Middle frontal gyrus (tissue), 1 donor: ENCODE measurements at regions not wholly inside any gene's neighbourhood (a gene's known extent, or its start where the extent isn't known, plus 50 kb on each side); places are given as distances from the start of the nearest gene placed in this dataset.
"Not testable (repeated sequence)": the region's sequence is repeated elsewhere in the genome, so short reads cannot be mapped to it uniquely, and the experiment has no call there.

Experiments
- DNase-seq: peaks from one replicate; pipeline ENCODE4 v3.0.0-alpha.2; 2015; ENCODE audit warnings: low spot score; ENCODE audit errors: extremely low spot score

DNA sequence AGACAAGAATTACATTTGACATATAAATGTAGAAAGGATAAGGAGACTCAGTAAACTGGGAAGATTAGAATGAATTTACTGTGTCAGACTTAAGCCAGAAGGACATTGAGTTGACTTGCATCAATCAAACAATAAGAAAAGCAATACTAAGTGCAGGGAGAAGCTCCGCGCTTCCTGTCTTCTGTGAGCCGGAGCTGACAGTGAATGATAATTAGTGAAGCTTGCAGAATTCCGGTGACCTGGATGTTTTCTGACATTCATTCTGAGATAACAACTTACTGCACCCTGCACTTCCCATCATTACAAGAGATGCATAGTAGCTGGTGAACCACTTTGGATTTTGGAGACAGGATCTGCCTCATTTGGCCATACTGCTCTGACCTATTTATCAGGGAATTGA lies 469.2 kb upstream of the PCDH20 start:
- no peak for DNase-seq

DNA sequence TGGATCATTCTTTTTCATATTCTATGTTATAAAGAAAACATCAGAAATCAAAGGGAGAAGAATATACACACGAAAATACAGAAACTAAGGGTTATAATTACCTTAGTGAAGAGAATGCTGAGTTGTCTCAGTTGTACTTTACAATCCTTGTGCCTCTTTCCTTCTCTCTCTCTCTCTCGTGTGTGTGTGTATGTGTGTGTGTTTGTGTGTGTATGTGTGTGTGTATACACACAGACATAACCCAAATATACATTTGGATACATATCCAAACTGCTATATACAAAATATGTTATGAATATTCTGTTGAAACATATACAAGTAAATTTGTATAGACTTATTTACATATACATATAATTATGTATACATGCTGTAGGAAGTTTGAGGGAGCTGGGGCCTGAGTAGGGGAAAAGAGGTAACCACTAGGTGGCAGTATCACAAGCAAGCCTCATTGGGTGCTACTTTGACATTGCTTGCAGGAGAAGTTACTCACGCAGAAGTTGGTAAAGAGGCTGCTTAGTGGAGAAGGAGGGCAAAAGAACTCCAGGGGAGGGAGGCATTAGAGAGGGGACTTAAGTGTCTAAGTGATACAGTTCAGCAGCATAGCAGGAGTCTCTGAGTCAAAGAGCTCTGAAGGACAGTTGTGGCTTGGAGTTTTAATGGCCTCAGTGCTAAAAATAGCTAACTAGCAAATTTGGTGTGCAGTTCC lies 465.1 kb upstream of the PCDH20 start:
- no peak for DNase-seq

GRCh38 chr13:61878565-61878964 lies 462.9 kb upstream of the PCDH20 start:
- DNase-seq = not testable (repeated sequence)

GRCh38 chr13:61874970-61875579 lies 459.4 kb upstream of the PCDH20 start:
- DNase-seq = no peak

- DNase-seq = no peak
Observed at GRCh38 chr13:61873717-61874116, 458.1 kb upstream of the PCDH20 start.

DNA sequence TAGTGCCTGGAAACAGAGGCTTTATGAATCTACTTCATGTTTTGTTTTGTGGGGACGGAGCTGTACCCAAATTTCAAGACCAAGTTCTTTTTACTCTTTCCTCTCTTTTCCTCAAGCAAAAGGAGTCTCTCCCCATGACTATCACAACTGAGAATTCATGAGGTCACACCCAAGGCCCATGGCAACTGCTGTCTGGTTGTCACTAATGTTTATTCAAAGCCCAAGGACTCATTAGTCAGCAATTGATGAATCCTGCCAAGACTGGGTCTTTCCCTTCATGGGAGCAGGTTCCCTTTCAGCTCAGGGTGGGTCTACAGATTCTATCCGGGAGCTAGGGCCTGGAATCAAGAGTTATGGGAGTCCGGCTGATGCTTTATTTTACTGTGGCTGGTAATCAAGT lies 441.5 kb upstream of the PCDH20 start:
- DNase-seq = no peak

DNA sequence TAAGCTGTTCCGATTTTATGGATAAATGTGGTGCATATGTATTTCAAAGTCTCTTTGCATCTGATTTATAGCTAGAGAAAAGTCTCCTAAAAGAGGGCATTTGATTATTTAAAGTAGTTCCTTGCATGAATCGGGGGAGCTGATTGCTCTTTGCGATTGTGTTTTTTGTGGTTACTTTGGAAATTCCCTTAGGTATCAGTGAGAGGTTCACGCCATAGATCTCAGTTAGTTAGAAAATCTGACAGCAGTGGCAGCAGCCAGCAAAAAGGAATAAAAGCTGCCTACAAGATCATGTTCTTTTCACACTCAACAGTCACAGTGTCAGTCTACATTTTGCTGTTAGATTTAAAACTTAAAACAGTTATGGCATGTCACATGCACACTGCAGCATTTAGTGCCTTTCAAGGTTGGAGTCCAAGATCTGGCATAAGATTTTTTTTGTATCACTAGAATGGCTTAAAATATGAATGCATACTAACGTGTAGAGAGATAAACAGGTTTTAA lies 436.5 kb upstream of the PCDH20 start:
- DNase-seq = no peak

DNA sequence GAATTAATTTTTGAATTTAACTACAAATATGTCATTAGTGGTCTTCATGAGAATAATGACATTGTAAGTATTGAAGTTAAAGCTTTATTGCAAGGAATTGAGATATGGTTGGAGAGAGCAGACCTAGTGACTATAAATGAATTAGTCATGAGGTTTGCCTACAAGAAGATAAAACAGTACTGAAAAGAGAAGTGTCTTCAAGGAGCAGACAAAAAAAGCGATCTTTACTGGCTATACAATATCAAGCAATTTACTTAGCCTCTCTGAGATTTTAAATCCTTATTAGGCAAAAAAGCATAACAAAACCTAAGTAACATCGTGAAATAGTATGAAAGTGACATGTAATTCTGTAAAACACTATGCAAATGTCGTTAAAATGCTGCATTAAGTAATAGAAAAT lies 435.1 kb upstream of the PCDH20 start:
- DNase-seq = no peak

DNA sequence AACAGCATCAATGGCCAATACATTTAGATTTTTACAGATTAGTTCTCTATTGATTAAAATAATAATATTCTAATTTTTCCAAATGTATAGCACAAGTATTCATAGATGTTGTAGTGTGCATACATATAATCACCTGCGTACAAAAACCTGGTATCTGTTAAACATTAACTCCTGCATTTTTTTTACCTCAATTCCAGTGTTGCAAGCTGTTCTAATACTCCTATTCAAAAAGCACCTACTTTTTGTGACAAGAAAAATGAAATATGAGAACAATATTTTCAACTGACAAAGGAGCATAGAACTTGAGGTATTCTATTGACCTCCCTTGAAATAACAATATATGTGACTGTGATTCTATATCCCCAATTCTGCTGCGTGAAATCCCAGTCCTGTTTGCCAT lies 422.9 kb upstream of the PCDH20 start:
- DNase-seq = no peak

- DNase-seq = no peak
Observed at GRCh38 chr13:61833228-61833627, 417.6 kb upstream of the PCDH20 start.

DNA sequence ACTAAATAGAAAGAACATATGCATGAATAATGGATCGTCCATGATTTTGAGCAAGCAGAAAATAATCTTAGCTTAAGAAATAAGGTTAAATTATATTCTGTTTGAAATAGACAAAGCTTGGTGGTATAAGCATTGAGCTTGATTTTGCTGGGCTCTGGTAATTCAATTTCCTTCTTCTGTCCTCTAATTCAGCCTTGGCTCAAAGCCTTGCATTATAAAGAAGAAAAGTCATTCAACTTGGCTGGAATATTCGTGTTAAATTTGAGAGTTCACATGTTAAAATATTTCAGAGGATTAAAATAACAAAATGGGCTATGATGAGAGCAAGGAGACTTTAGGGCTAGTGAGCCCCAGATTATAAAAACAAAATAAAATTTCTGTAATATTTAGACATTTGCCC lies 415.4 kb upstream of the PCDH20 start:
- DNase-seq = no peak

- no peak for DNase-seq
Observed at GRCh38 chr13:61830475-61830874, 414.8 kb upstream of the PCDH20 start.

DNA sequence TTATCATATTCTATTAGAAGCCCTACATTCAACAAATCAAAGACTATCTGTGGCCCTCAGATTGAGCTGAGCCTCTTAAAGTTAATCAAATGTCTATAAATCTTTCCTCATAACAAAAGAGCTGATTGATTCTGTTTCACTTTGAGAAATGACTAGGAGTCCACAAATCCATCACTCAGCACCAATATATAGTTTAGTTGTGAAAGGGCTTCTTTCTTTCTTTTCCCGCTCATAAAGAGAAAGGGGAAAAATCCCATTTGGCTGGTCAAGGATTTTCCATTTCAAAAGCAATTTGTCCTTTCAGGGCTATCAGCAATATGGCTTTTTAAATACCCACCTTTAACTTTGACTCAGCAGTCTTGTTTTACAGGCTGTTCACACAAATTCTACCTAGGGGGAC lies 408.5 kb upstream of the PCDH20 start:
- no peak for DNase-seq

- no peak for DNase-seq
Observed at GRCh38 chr13:61812286-61812685, 396.6 kb upstream of the PCDH20 start.

DNA sequence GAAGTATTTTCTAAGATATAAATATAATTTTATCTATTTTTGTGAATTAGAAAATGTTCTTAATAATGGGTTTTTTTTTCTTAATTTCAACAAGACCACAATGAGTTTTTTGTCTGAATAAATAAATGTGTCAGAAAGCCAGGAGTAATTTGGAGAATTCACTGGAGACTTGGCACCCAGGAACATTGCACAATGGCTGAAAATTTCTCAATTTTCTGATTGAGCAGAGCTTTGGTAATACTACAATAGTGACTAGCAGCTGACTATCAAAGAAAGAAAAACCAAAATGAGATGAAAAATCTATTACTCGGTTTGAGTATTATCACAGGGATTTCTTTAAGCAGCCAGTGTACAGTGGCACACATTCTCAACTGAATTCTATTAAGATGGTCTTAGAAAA lies 394.4 kb upstream of the PCDH20 start:
- no peak for DNase-seq

GRCh38 chr13:61797397-61797796 lies 381.7 kb upstream of the PCDH20 start:
- DNase-seq = no peak

- no peak for DNase-seq
Observed at GRCh38 chr13:61795580-61795979, 379.9 kb upstream of the PCDH20 start.

DNA sequence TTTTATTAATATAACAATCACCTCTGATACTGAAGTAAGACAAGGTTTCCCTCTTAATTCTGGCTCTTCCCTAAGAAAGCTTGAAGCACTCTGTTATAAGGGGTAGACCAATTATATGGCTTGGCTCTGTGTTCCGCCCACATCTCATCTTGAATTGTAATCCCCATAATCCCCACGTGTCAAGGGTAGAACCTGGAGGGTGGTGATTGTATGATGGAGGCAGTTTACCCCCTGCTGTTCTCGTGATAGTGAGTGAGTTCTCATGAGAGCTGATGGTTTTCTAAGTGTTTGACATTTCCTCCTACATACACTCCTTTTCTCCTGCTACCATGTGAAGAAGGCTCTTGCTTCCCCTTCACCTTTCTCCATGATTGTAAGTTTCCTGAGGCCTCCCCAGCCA lies 363.8 kb upstream of the PCDH20 start:
- no peak for DNase-seq

DNA sequence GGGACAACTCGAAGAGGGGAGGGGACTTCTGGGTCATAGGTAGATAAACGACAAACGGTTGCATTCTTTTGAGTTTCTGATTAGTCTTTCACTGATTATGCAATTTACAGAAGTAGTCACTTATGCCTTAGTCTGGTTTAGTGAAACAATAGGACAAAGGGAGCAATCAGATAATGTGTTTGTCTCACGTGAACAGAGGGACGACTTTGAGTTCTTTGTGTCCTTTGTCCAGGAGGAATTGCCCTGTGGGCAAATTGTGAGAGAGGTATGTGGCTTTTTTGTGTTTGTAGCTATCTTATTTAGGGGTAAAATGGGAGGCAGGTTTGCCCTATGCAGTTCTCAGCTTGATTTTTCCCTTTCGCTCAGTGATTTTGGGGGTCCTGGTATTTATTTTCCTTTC lies 362.9 kb upstream of the PCDH20 start:
- no peak for DNase-seq

- DNase-seq = no peak
Observed at GRCh38 chr13:61777899-61778298, 362.2 kb upstream of the PCDH20 start.

DNA sequence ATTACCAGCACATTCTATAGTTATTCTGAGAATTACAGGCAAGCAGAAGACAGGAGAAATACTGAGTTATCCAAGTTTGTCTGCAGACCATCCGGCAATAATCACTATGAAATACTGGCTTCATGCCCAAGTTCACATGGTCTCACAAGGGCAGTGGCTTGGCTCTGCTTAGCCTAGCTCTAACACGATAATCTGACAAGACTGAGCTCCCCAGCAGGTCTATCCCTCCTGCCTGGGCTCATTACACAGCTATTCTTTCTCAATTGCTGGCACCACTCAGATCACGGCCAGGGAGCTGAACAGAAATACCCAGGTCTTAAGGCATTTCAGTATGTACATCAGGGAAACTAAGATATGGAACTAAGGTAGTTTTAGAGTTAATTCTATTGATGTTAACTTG lies 361.6 kb upstream of the PCDH20 start:
- DNase-seq = no peak

DNA sequence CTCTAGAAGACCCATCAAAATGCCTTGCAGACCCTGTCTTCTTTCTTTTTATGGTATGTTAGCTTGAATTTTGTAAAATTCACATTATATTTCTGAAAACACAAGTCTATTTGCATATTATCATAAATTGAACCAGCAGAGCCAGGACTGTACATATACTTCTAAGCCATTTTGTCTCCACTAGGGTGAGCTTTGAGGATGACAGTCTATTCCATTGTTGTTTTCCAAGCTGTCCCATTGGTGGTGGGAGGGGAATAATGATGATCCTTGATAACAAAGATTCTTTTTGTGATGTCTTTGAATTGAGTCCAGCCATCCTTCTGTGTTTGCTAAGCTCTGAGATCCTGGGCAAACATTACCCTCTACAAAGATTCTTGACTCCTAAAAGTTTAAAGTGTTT lies 359.3 kb upstream of the PCDH20 start:
- peak; percentile 33 for DNase-seq

DNA sequence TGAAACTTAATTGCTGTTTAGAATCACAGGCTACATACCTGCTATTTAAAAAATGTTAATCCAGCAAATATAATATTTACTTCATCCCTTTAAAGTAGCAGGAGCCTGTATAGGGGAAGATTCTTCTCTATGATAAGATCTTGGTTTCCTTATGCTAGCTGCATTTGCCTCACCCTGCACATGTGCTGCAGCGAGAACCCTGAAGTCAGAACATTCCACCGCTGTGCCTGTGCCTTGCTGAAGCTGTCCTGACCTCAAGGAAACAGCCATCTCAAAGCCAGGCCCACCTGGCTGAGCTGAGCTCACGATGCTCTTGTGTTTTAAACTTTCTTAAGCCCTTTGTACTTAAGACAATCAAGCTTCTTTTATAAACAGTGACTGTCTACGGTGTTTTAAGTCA lies 355.0 kb upstream of the PCDH20 start:
- no peak for DNase-seq
